Gastroesophageal sphincter (tissue), 4 donors: ENCODE measurements at regions not wholly inside any gene's neighbourhood (a gene's known extent, or its start where the extent isn't known, plus 50 kb on each side); places are given as distances from the start of the nearest gene placed in this dataset.

Experiments used
- ATAC-seq: fragments of 150-250 bp; one replicate; pipeline ENCODE4 v1.9.1; 2016; ENCODE audit warnings: mild to moderate bottlenecking, moderate library complexity
- H3K27ac ChIP-seq, 4 donors: fragments of 200-600 bp; sonication (generic) in 3 of 4; 1 replicate in 3 of 4; 2 replicates in 1 of 4; pipeline ENCODE4 v1.5.1; 2016 to 2019
- H3K27me3 ChIP-seq: fragments of 200-600 bp; sonication (generic); one replicate; pipeline ENCODE4 v1.5.1; 2019
- H3K36me3 ChIP-seq, 2 donors: fragments of 200-600 bp; sonication (generic); one replicate each; pipeline ENCODE4 v1.5.1; 2019; ENCODE audit warnings: control low read depth in 1 of 2
- H3K4me1 ChIP-seq, 3 donors: fragments of 200-600 bp; sonication (generic); 1 replicate in 2 of 3; 2 replicates in 1 of 3; pipeline ENCODE4 v1.5.1; 2016 to 2019; ENCODE audit warnings: control low read depth in 2 of 3
- H3K4me3 ChIP-seq, 2 donors: fragments of 200-600 bp; sonication (generic); one replicate each; pipeline ENCODE4 v1.5.1; 2019; ENCODE audit warnings: mild to moderate bottlenecking in 1 of 2, moderate library complexity in 1 of 2
- H3K9me3 ChIP-seq, 3 donors: fragments of 200-600 bp; sonication (generic); one replicate each; pipeline ENCODE4 v1.5.1; 2017 to 2019; ENCODE audit warnings: control low read depth in 2 of 3
- CTCF ChIP-seq, 4 experiments: fragments of 200-600 bp in 2 of 4; fragments of 450-650 bp in 2 of 4; sonication (generic) in 1 of 4; IDR thresholded peaks; one replicate each; pipeline ENCODE4 v1.5.1; 2017 to 2019; ENCODE audit warnings: antibody characterized with exemption in 4 of 4, mild to moderate bottlenecking in 2 of 4, moderate library complexity in 2 of 4
- EP300 ChIP-seq: sonication (generic); formaldehyde crosslinking; IDR thresholded peaks from one replicate; pipeline ENCODE4 v1.6.1; 2017; ENCODE audit warnings: antibody characterized with exemption, mild to moderate bottlenecking
- POLR2A ChIP-seq, 2 donors: fragments of 450-650 bp; IDR thresholded peaks; one replicate each; pipeline ENCODE4 v1.6.1; 2017; ENCODE audit warnings: antibody characterized with exemption in 2 of 2, mild to moderate bottlenecking in 2 of 2, moderate library complexity in 1 of 2
- POLR2AphosphoS5 ChIP-seq: sonication (generic); formaldehyde crosslinking; IDR thresholded peaks from one replicate; pipeline ENCODE4 v1.6.1; 2017; ENCODE audit warnings: antibody characterized with exemption
- WGBS, 2 donors: methylation state at CpG; one replicate each; pipeline ENCODE4 v1.1.5; 2018; ENCODE audit warnings: low coverage in 1 of 2; 5-methylcytosine and 5-hydroxymethylcytosine counted together

DNA sequence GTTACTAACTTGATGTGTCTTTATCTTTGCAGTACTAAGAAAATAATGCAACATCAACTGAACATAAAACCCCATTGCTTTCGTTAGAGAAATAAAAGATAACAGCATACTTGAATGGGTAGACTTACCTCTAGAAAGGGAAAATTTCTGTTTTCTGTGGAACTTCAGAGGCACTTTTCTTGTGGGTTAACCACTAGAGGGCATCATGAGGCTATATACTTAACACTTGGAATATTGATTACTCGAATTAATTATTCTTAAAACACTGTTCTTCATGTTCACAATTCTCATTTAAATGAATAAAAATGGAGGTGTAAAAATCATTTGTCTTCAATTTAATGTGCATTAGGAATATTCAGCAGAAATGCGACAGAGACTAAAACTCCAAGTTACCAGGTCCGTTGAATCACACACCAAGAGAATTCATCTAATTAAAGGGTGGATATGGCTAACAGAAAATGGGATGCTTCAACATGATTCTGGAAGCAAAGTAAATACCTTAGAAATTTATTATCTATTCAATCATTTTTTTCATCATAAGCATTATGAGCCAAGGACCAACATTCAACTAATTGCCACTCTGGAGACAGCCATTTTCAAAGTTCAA is 330.8 kb upstream of the PREP start:
- TF ChIP-seq POLR2A (IDR thresholded peaks at IDR 0.05) (no peak), CTCF (IDR thresholded peaks at IDR 0.05) (peak; percentile 10 to 48 (median 38))
- 62 to 71% methylated on average over 4 of the region's 4 CpGs for WGBS, 2 donors
- no peaks in the 10 kb centered on the region for H3K27me3 ChIP-seq
- no peak overlapping the region for H3K4me3 ChIP-seq
- no peaks in the 10 kb centered on the region for H3K9me3 ChIP-seq
- no peak overlapping the region for H3K27ac ChIP-seq
- no peaks in the 10 kb centered on the region for H3K36me3 ChIP-seq
- no peak for ATAC-seq
- peaks cover 0 to 9% (median 0%) of the 10 kb centered on the region in 3 donors for H3K4me1 ChIP-seq

GRCh38 chr6:105728995-105729394 is 326.1 kb upstream of the PREP start:
- no peak for ATAC-seq

DNA sequence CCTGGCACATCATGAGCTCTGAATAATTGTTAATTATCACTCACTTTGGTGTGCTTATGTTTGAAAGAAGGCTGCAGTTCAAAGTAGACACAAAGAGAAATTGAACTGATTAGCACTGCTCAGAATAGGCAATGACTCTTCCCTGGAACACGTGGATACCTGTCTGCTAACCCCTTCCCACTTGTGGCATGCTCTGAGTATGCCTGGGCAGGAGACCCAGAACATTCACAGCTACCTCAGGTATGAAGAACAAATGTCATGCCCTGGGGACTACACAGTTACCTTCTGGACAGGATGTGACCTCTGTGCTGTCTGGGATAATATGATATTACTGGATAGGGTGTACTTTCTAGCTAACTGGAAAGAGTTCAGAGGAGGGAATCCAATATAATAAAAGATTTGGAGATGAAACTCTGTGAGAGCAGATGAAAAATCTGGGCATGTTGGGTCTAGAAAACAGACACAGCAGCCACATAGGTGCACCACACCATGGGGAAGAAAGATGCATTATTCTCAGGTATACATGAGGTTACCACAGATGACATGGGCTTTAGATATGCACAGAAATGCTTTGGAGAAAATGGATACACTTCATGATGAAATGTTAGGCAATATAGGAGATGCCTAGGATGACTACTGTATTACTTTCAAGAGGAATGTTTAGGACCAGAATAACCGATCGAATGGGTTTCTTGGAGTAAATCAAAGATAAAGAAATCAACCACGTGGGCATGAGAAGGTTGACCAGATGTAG is 324.2 kb upstream of the PREP start:
- Histone ChIP-seq H3K9me3 (no peaks in the 10 kb centered on the region), H3K27me3 (no peaks in the 10 kb centered on the region), H3K4me3 (no peak overlapping the region), H3K4me1 (peaks cover 0 to 17% (median 0%) of the 10 kb centered on the region in 3 donors), H3K36me3 (no peaks in the 10 kb centered on the region), H3K27ac (no peak overlapping the region)
- ATAC-seq = no peak
- TF ChIP-seq CTCF (IDR thresholded peaks at IDR 0.05) = no peak
- TF ChIP-seq POLR2AphosphoS5 = no peak
- TF ChIP-seq EP300 = no peak
- TF ChIP-seq POLR2A (IDR thresholded peaks at IDR 0.05) = no peak
- WGBS, 2 donors = 86 to 90% methylated on average over 3 to 4 of the region's 4 CpGs

More at GRCh38 chr6:105728995-105729394, 326.1 kb upstream of the PREP start:
- Histone ChIP-seq H3K9me3 (no peaks in the 10 kb centered on the region), H3K4me3 (no peak overlapping the region), H3K4me1 (peaks cover 0 to 17% (median 0%) of the 10 kb centered on the region in 3 donors), H3K27me3 (no peaks in the 10 kb centered on the region), H3K27ac (no peak overlapping the region), H3K36me3 (no peaks in the 10 kb centered on the region)
- 71 to 80% methylated on average over 1 of the region's 1 CpG for WGBS, 2 donors
- TF ChIP-seq CTCF (IDR thresholded peaks at IDR 0.05) (no peak), EP300 (no peak), POLR2A (IDR thresholded peaks at IDR 0.05) (no peak), POLR2AphosphoS5 (no peak)

DNA sequence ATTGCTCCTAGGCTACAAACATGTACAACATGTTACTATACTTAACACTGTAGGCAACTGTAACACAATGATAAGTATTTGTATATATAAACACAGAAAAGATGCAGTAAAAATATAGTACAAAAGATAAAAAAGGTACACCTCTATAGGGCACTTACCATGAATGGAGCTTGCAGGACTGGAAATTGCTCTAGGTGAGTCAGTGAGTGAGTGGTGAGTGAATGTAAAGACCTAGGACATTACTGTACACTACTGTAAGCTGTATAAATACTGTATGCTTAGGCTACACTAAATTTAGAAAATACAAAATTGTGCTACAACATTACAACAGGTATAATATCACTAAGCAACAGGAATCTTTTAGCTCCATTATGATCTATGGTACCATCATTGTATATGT is 312.0 kb upstream of the PREP start:
- H3K9me3 ChIP-seq = peaks cover 0 to 11% (median 0%) of the 10 kb centered on the region in 3 donors
- no peaks in the 10 kb centered on the region for H3K27me3 ChIP-seq
- no peaks in the 10 kb centered on the region for H3K36me3 ChIP-seq
- no peak overlapping the region for H3K4me3 ChIP-seq
- TF ChIP-seq POLR2AphosphoS5 (no peak), CTCF (IDR thresholded peaks at IDR 0.05) (no peak), POLR2A (IDR thresholded peaks at IDR 0.05) (no peak), EP300 (no peak)
- H3K4me1 ChIP-seq = no peaks in the 10 kb centered on the region
- H3K27ac ChIP-seq = no peak overlapping the region
- ATAC-seq = no peak
